Suppressor macrophage (primary cell): ENCODE measurements at regions not wholly inside any gene's neighbourhood (a gene's known extent, or its start where the extent isn't known, plus 50 kb on each side); places are given as distances from the start of the nearest gene placed in this dataset.

ENCODE experiments used
- DNase-seq, 4 experiments: peaks; one replicate each; pipeline ENCODE4 v3.0.0-alpha.2; 2020 to 2022

GRCh38 chr10:124264271-124264670 lies 154.5 kb downstream of the OAT start:
- DNase-seq, result no peak

DNA sequence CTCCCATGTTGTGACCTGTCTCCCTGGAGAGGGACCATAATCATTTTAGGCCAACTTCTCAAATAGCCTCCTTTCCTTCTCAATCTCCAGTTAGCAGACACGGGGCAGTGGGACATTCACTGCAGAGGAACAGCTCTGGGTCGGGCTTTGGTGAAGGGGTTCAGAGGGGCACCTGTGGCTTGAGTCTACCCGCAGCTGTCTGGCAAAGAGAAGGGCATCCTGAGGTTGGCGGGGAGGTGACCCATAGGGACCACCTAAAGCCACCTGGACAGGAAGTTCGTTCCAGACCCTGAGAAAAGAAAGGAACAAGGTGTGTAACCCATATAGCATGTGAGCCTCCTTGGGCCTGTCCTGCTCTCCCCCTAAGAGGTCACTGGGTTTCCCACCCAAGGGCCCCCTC lies 155.0 kb downstream of the OAT start:
- no peak for DNase-seq

DNA sequence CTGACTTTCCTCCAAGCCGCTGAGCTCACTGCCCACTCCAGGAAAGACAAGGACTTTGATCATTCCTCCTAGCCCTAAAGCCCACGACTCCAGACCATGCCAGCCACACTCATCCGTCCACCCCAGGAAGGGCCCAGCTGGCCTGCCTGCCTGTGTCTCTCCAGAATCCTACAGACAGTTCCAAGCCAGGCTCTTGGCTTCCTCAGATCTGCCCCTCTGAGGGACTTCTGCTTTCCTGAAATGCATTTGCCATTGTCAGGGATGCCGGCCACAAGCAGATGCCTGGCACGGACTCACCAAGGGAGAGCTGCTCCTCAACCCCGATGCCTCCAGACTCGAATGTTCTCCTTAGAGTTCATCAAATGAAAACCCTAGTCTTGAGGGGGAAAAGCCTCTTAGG lies 155.8 kb downstream of the OAT start:
- DNase-seq, result peak; percentile 43 to 72 (median 64)

DNA sequence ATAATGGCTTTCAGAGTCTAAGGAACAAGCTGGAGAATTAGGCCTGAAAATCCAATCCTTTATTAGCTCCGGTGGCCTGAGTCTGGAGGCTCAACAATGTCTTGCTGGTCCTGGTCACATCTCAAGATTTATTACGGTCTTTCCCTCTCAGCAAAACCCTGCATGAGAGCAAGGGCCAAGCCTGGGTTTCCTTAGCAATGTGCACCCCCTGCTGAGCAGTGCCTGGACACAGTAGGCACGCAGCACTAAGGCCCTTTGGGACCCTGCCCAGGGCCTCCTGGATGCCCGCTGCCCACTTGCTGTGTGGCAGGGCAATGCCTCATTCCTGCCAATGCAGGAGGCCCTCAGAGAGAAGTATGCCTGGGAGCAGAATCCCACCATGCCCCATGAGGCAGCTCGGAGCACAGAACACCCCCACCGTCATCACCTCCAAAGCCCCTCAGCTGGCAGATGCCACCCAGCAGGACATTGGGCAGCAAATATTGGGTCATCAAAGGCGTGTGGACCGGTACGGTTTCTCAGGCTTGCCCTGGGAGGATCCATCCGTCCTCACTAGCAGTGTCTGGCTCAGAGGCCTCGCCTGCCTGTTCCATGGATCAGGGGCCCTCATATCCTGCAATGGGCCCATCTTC lies 156.4 kb downstream of the OAT start:
- DNase-seq, result no peak

DNA sequence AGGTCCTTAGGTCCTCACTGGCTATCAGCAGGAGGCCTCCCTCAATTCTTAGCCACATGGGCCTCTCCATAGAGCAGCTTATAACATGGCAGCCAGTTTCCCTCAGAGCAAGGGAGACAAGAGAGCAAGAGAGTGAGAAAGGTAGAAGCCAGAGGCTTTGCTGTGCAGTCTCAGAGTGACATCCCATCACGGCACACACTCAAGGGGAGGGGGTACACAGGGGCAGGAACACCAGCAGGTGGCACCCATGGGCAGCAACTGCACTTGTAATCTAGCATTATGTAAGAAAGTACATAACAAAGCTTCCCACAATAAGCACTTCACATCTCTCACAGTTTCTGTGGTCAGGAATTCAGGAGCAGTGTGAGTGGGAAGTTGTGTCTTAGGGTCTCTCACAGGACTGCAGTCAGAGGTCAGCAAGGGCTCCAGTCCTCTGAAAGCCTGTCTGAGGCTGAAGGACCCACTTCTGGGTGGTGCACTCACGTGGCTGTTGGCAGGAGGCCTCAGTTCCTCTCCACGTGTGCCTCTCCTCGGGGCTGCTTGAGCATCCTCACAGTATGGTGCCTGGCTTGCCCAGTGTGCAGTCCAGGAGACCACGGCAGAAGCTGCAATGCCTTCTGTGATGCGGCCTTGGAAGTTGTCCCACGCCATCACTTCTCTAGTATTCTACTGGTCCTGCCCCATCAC lies 159.4 kb downstream of the OAT start:
- peak; percentile 38 to 64 (median 44) for DNase-seq

DNA sequence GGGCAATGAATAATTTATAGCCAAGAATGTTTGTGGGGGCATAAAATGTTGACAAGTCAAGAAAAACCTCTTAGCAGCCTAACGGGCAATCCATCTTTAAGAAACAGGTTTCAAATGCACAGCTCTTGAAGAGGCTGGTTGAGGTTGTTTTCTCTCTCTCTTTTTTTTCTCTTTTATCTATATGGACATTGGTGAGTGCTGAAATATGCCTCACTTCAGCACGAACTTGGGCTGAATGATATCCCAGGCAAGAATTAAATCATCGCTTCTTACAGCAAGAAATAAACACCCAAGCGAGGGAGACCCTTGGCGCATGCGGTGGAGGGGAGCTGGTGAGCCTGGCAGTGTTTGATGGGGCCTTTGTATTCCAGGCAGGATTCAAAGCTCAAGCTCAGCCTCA lies 160.9 kb downstream of the OAT start:
- no peak for DNase-seq

- DNase-seq, result no peak
Observed at GRCh38 chr10:124256151-124256550, 162.6 kb downstream of the OAT start.

DNA sequence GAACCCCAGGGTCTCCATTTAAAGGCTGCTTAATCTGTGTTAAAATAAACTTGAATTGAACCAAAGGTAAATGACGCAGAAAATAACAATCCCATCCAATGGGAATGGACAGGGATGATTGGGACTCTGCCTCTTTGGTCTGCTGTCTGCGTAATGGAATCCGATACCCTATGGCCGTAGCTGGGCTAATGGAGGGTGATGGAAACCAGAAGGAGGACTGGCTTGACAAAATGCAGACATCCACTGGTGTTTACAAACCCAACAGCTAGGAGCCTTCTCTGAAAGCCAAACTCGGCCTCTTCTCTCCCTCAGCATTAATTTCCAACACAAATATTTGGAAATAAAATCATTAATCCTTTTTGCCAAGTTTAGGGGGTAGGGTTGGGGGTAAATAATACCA lies 162.2 kb upstream of the CHST15 start:
- DNase-seq, result no peak

- DNase-seq, result no peak
Observed at GRCh38 chr10:124254490-124254889, 161.1 kb upstream of the CHST15 start.

- no peak for DNase-seq
Observed at GRCh38 chr10:124253006-124253405, 159.6 kb upstream of the CHST15 start.

GRCh38 chr10:124252097-124252715 lies 158.8 kb upstream of the CHST15 start:
- DNase-seq, result peak in 3 of 4 experiments; percentile 30 to 49 (median 33)

GRCh38 chr10:124251317-124252065 lies 158.1 kb upstream of the CHST15 start:
- DNase-seq, result peak; percentile 31 to 76 (median 51)

GRCh38 chr10:124250506-124250905 lies 157.1 kb upstream of the CHST15 start:
- DNase-seq, result no peak

- DNase-seq, result peak in 1 of 4 experiments; percentile 41
Observed at GRCh38 chr10:124249812-124250432, 156.5 kb upstream of the CHST15 start.

- DNase-seq, result no peak
Observed at GRCh38 chr10:124249196-124249595, 155.8 kb upstream of the CHST15 start.

DNA sequence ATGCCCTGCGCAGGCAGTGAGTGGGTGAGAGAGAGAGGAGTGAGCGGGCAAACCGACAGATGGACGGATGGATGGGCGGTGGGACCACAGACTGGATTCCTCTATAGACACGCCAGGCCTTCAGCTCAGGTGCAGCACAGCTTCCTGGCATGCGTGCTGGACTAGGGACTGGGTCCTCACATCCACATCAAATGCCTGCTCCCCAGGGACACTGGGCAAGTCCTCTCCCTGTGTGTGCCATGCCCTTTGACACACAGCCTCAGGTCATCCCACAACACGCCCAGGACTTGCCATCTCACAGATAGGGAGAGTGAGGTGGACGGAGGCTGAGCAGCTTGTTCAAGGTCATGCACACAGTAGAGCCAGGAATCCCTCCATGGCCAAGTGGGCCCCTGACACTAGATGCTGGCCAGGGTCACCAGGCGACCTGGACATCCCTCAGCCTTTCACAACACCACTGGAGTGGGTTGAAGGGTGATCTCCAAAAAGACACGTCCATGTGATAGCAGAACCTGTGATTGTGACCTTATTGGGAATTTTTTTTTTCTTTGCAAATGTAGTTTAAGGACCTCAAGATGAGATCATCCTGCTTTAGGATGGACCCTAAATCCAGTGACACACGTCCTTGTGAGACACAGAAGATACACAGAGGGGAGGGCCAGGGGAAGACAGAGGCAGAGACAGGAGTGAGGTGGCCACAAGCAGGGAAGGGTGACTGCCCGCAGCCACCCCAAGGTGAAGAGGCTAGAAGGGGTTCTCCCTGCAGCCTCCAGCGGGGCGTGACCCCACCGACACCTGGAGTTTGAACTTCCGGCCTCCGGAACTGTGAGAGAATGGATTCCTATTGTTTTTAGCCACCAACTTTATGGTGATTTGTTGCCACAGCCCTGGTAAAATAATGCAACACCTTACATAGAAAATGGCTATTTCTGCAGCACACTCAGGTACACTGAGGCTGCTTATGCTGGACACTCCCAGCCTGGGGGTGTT lies 155.0 kb upstream of the CHST15 start:
- peak in 2 of 4 experiments; percentile 19 to 40 for DNase-seq

GRCh38 chr10:124245806-124246440 lies 152.5 kb upstream of the CHST15 start:
- no peak for DNase-seq

GRCh38 chr10:124245191-124245590 lies 151.8 kb upstream of the CHST15 start:
- no peak for DNase-seq

DNA sequence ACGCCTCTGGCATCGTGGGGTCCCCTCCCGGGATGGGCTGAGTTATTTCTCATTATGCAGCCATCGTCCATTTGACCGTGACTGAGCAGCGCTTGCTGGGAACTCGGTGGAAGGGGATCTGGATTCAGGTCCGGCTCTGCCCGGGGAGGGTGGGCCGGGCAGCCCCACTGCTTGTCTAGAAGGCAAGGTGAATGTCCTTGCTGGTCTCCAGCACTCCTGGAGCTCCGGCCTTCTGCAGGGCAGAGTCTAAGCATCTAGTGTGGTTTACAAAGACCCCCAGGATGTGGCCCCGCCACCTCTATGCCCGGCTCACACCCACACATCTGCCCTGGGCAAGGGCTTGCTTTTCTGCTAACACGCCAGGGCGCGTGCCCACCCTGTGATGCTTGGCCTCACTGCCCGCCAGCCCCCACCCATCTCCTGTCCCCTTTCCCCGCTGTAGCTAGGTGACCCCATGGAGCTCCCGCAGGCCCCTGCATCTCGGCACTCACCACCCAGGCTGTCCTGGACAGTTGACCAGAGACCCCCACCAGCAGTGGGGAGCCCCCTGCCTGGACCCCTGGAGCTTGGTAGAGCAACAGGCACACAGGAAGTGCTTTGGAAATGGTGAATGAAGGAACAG lies 151.0 kb upstream of the CHST15 start:
- no peak for DNase-seq

DNA sequence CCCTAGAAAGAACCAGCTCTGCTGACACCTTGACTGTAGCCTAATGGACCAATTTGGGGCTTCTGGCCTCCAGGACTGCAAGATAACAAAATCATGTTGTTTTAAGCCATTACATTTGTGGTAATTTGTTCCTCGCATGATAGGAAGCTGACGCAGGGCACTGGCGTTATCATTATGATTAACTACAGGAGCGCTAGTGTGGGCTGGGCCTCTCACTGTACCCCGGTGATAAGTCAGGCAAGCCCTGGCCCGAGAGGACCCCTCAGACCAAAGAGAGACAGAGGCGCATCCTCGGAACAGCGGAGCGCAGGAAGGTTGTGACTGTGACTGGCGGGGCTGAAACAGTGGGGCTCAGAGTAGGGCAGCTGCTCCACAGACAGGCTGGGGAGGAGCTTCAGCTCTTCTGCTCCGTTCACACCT lies 150.3 kb upstream of the CHST15 start:
- no peak for DNase-seq
